GM10266 (cell line): ENCODE measurements at regions not wholly inside any gene's neighbourhood (a gene's known extent, or its start where the extent isn't known, plus 50 kb on each side); places are given as distances from the start of the nearest gene placed in this dataset.
"Not testable (repeated sequence)": the region's sequence is repeated elsewhere in the genome, so short reads cannot be mapped to it uniquely, and the experiment has no call there.

Source experiments
- DNase-seq: peaks from one replicate; pipeline ENCODE4 v3.0.0; 2012; ENCODE audit errors: extremely low spot score
- TF ChIP-seq, protein P1 (sequence below): IDR thresholded peaks from 2 replicates; pipeline ENCODE4 v1.5.1; 2012; ENCODE audit warnings: mild to moderate bottlenecking, low read depth; ENCODE audit not compliant: control insufficient read depth, insufficient read depth; ENCODE audit errors: missing control alignments

DNA sequence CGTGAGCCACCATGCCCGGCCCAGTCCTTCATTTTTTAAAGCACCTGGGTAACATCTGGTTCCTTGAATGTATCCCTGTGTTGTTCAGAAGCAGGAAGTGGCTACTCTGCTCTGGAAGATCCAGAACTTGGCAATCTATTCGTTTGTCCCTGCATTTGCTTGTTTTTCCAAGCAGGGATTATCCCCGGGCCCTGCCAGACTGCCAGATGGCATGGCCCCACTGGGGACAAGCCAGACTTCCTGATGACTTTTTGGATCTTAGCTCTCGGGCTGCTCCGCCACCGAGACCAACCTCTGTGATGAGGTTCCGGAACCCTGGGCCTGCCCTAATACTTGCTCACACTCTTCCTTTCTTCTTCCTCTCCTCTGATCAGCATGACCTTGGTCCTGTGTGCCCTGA, 496.7 kb downstream of the TYW1 start:
- TF ChIP-seq, protein P1, sequence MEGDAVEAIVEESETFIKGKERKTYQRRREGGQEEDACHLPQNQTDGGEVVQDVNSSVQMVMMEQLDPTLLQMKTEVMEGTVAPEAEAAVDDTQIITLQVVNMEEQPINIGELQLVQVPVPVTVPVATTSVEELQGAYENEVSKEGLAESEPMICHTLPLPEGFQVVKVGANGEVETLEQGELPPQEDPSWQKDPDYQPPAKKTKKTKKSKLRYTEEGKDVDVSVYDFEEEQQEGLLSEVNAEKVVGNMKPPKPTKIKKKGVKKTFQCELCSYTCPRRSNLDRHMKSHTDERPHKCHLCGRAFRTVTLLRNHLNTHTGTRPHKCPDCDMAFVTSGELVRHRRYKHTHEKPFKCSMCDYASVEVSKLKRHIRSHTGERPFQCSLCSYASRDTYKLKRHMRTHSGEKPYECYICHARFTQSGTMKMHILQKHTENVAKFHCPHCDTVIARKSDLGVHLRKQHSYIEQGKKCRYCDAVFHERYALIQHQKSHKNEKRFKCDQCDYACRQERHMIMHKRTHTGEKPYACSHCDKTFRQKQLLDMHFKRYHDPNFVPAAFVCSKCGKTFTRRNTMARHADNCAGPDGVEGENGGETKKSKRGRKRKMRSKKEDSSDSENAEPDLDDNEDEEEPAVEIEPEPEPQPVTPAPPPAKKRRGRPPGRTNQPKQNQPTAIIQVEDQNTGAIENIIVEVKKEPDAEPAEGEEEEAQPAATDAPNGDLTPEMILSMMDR = no peak
- DNase-seq = no peak

DNA sequence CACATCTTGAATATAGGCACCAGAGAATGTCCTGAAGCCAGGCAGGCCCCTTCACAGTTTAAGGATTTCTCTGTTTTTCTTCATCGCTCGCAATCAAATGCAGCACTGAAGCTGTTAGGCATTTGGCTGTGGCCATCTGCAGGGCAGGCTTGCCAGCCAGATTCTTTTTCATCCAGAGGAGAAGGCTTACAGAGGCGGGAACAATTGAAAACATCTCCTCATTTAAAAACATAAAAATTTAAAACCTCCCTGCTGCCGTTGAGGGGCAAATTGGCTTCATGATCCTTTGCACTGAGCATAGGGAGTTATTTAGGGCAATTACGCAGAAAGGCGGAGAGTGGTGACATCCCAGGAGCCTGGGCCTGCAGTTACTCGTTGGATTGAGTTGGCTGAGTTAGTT, 500.0 kb downstream of the TYW1 start:
- TF ChIP-seq, protein P1 = no peak
- no peak for DNase-seq

DNA sequence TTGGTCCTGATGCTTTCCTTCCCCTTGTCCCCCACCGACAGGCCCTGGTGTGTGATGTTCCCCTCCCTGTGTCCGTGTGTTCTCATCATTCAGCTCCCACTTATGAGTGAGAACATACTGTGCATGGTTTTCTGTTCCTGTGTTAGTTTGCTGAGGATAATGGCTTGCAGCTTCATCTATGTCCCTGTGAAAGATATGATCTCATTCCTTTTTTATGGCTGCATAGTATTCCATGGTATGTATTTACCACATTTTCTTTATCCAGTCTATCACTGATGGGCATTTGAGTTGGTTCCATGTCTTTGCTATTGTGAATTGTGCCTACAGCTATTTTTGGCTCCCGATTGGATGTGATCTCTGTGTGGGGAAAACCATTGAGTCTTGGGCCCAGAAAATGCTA, 501.3 kb downstream of the TYW1 start:
- DNase-seq = not testable (repeated sequence)

DNA sequence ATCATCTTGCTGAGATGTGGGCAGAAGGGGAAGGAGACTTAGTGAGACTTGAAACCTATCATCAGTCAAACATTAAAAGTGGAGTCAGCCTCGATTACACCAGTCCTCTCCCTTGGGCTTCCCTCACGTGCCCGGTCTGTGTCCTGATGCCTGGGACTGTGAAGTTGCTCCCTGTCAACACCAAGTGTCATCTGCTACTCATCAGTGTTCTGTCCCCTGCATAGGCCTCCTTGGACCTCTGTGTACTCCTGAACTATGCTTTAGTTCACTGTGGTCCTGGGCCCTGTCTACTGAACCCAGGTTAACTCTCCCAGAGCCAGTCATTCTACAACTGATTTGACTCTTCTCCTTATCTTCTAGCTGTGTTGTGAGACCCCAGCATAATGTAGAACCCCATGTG, 506.3 kb downstream of the TYW1 start:
- no peak for DNase-seq

DNA sequence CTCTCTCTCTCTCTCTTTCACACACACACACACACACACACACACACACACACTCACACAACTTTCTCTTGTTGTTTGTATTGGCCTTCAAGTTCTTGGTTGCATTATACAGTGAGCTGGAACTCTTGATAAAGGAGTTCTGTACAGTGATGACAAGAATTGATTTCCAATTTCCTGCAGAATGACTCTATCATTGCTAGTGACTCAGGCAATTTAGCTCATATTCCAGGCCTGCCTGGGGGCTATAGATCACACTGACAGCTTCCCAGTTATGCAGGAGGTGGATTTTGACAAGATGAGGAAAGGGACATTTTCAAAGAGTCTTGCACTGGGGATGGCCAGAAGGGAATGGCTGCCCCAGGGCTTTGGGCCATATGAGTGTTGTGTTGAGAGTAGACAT, 508.8 kb downstream of the TYW1 start:
- DNase-seq = no peak
- TF ChIP-seq, protein P1 = no peak

More for the DNA sequence above, 506.3 kb downstream of the TYW1 start:
- TF ChIP-seq, protein P1 = no peak

DNA sequence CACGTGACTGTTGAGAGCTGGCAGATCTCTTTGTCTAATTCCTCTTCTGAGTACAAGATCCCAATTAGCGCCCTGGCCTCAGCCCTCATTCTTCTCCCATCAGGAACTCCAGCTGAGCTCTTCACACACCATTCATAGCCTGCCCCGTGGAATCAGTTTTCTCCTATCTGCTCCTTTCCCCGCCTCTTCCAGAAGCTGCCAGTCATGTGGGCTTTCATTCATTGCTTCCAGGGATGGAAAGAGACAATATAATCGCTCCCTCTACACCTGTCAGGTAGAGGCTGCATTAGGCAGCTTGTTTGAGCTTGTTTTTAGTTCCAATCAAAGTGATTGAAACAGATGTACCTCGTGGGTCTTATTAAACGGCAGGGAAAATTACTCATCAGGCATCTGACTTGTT, 515.8 kb downstream of the TYW1 start:
- TF ChIP-seq, protein P1 = no peak

DNA sequence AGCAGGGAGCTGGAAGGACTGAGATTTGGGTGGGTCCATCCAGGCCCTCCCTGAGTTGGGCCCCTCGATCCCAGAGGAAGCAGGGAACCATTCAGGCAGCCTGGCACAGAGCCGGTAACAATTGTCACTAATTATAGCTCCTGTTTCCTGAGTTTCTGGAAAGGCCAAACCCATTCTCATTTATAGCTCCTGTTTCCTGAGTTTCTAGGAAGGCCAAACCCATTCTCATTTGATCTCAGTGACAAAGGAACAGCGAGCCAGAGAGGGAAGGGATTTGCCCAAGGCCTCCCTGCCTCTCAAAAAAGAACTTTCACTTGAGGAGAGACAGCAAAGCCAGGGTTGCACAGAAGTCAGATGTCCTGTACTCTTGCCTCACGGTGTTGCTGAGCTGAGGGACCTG, 521.9 kb downstream of the TYW1 start:
- TF ChIP-seq, protein P1 = no peak
- no peak for DNase-seq

More for the DNA sequence above, 515.8 kb downstream of the TYW1 start:
- DNase-seq = no peak

DNA sequence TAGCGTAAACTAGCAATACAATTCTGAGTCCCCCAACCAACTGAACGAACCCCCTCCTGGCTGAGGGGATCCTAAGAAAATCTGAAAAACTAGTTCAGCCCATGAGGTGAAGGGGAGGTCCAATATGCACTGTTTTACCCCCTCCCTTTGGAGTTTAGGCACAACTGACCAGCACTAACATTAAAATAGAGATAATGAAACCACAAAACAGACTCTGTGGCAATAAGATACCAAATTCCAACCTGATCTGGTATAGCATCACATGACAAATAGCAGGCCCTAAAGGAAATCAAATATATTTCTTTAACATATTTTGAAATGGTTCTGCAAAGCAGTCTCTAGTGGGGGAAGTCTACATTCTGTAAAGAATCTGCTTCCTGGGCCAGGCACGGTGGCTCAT, 522.5 kb downstream of the TYW1 start:
- TF ChIP-seq, protein P1 = no peak
- no peak for DNase-seq
